Panc1 (cell line): ENCODE measurements at regions not wholly inside any gene's neighbourhood (a gene's known extent, or its start where the extent isn't known, plus 50 kb on each side); places are given as distances from the start of the nearest gene placed in this dataset.

Experiments
- ATAC-seq: fragments of 200-7000 bp; cut with Tn5 transposase; 2 replicates; pipeline ENCODE4 v1.9.1; 2020; ENCODE audit warnings: mild to moderate bottlenecking, moderate library complexity
- BruUV-seq: library from RNA; stranded (reverse); fragments of 400-500 nt; replicated peaks from 2 replicates; lab custom pipeline; 2021; lab: Mats Ljungman, UMichigan
- CTCF ChIA-PET: fragments of 300-600 bp; sonication (Branson Sonifier 250); formaldehyde crosslinking; loops from one replicate; lab custom pipeline; 2022; ENCODE audit warnings: antibody characterized with exemption; lab: Charles Lee
- POLR2A ChIA-PET: fragments of 300-600 bp; sonication (Branson Sonifier 250); formaldehyde crosslinking; loops from one replicate; lab custom pipeline; 2022; ENCODE audit warnings: antibody characterized with exemption; lab: Charles Lee
- DNase-seq: peaks from one replicate; pipeline ENCODE4 v3.0.0-alpha.2; 2010; ENCODE audit warnings: low read depth, low spot score
- H3K27ac ChIP-seq: 2 replicates; pipeline ENCODE4 v1.5.1; 2011; ENCODE audit warnings: mild to moderate bottlenecking, low read length, inconsistent platforms
- H3K27me3 ChIP-seq: fragments of 200-500 bp; sonication (Bioruptor generic); 2 replicates; pipeline ENCODE4 v1.6.0; 2014; ENCODE audit warnings: low read length, inconsistent platforms; ENCODE audit not compliant: control insufficient read depth, insufficient read depth
- H3K36me3 ChIP-seq: fragments of 200-500 bp; sonication (Bioruptor generic); 2 replicates; pipeline ENCODE4 v1.5.1; 2014; ENCODE audit warnings: inconsistent platforms, mild to moderate bottlenecking, low read length, moderate library complexity; ENCODE audit not compliant: control insufficient read depth, insufficient read depth
- H3K4me1 ChIP-seq: 2 replicates; pipeline ENCODE4 v1.5.1; 2011; ENCODE audit warnings: inconsistent platforms, mild to moderate bottlenecking, low read length, moderate library complexity; ENCODE audit not compliant: control insufficient read depth, insufficient read depth
- H3K4me3 ChIP-seq, 2 experiments: 2 replicates each; pipeline ENCODE4 v1.5.1; 2011 to 2012; ENCODE audit warnings: low read depth in 2 of 2, low read length in 2 of 2, mild to moderate bottlenecking in 2 of 2, inconsistent platforms in 1 of 2, moderate library complexity in 1 of 2
- H3K9me3 ChIP-seq: fragments of 200-500 bp; sonication (Bioruptor generic); 2 replicates; pipeline ENCODE4 v1.5.1; 2014; ENCODE audit warnings: low read depth, mild to moderate bottlenecking, inconsistent platforms, low read length, moderate library complexity; ENCODE audit not compliant: control insufficient read depth, insufficient read depth
- POLR2AphosphoS5 ChIP-seq: IDR thresholded peaks from 2 replicates; pipeline ENCODE4 v1.6.1; 2012; ENCODE audit warnings: mild to moderate bottlenecking, low read depth, low read length, moderate library complexity
- SIN3A ChIP-seq: IDR thresholded peaks from 2 replicates; pipeline ENCODE4 v1.6.1; 2012; ENCODE audit warnings: low read depth, mild to moderate bottlenecking, low read length, moderate library complexity, borderline replicate concordance; ENCODE audit not compliant: insufficient read depth
- TCF7L2 ChIP-seq: IDR thresholded peaks from 2 replicates; pipeline ENCODE4 v1.6.1; 2011; ENCODE audit warnings: mild to moderate bottlenecking, low read depth, low read length, inconsistent platforms
- in situ Hi-C: cut with HindIII; loops from 2 replicates; pipeline ENCODE4 v1.10.0; 2016; ENCODE audit warnings: low sequenced_read_pairs, low pct_unique_long_range_greater_than_20kb
- intact Hi-C: fragments of 100-400 bp; cut with micrococcal nuclease; formaldehyde crosslinking; loops from one replicate; pipeline ENCODE4 v1.10.0; 2022; ENCODE audit not compliant: unreplicated experiment
- TF ChIP-seq, protein P1 (sequence below): fragments of 450-650 bp; IDR thresholded peaks from 2 replicates; pipeline ENCODE4 v1.5.1; 2017; ENCODE audit warnings: mild to moderate bottlenecking
- TF ChIP-seq, protein P2 (sequence below), 2 experiments: IDR thresholded peaks; 2 replicates each; pipeline ENCODE4 v1.6.1; 2011 to 2012; ENCODE audit warnings: low read depth in 2 of 2, control low read depth in 1 of 2, low read length in 1 of 2, mild to moderate bottlenecking in 1 of 2, moderate library complexity in 1 of 2; ENCODE audit not compliant: insufficient read depth in 1 of 2

GRCh38 chr6:167474171-167474570 is 149.3 kb downstream of the TTLL2 start:
- intact Hi-C loops: no loop called here
- ChIA-PET POLR2A (no interaction called here), CTCF (no interaction called here)
- no peaks in the 10 kb centered on the region for H3K9me3 ChIP-seq
- no peaks in the 10 kb centered on the region for H3K36me3 ChIP-seq
- H3K4me1 ChIP-seq: no peaks in the 10 kb centered on the region
- no TSS peak for BruUV-seq
- TF ChIP-seq TCF7L2 (no peak), SIN3A (no peak), POLR2AphosphoS5 (no peak)
- TF ChIP-seq, protein P1, sequence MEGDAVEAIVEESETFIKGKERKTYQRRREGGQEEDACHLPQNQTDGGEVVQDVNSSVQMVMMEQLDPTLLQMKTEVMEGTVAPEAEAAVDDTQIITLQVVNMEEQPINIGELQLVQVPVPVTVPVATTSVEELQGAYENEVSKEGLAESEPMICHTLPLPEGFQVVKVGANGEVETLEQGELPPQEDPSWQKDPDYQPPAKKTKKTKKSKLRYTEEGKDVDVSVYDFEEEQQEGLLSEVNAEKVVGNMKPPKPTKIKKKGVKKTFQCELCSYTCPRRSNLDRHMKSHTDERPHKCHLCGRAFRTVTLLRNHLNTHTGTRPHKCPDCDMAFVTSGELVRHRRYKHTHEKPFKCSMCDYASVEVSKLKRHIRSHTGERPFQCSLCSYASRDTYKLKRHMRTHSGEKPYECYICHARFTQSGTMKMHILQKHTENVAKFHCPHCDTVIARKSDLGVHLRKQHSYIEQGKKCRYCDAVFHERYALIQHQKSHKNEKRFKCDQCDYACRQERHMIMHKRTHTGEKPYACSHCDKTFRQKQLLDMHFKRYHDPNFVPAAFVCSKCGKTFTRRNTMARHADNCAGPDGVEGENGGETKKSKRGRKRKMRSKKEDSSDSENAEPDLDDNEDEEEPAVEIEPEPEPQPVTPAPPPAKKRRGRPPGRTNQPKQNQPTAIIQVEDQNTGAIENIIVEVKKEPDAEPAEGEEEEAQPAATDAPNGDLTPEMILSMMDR: no peak
- TF ChIP-seq, protein P2, sequence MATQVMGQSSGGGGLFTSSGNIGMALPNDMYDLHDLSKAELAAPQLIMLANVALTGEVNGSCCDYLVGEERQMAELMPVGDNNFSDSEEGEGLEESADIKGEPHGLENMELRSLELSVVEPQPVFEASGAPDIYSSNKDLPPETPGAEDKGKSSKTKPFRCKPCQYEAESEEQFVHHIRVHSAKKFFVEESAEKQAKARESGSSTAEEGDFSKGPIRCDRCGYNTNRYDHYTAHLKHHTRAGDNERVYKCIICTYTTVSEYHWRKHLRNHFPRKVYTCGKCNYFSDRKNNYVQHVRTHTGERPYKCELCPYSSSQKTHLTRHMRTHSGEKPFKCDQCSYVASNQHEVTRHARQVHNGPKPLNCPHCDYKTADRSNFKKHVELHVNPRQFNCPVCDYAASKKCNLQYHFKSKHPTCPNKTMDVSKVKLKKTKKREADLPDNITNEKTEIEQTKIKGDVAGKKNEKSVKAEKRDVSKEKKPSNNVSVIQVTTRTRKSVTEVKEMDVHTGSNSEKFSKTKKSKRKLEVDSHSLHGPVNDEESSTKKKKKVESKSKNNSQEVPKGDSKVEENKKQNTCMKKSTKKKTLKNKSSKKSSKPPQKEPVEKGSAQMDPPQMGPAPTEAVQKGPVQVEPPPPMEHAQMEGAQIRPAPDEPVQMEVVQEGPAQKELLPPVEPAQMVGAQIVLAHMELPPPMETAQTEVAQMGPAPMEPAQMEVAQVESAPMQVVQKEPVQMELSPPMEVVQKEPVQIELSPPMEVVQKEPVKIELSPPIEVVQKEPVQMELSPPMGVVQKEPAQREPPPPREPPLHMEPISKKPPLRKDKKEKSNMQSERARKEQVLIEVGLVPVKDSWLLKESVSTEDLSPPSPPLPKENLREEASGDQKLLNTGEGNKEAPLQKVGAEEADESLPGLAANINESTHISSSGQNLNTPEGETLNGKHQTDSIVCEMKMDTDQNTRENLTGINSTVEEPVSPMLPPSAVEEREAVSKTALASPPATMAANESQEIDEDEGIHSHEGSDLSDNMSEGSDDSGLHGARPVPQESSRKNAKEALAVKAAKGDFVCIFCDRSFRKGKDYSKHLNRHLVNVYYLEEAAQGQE (IDR thresholded peaks at IDR 0.05; ENCODE audit: insufficient read depth in 1 of 2, low read depth in 2 of 2, low read length in 1 of 2): no peak
- no peak overlapping the region for H3K4me3 ChIP-seq
- DNase-seq (no peak), ATAC-seq (no peak)
- no peaks in the 10 kb centered on the region; the same call in 1 of the 2 replicates for H3K27me3 ChIP-seq
- no peak overlapping the region for H3K27ac ChIP-seq
- in situ Hi-C loops: no loop called here

- H3K36me3 ChIP-seq: no peaks in the 10 kb centered on the region
- no peak overlapping the region for H3K27ac ChIP-seq
- TF ChIP-seq, protein P2 (IDR thresholded peaks at IDR 0.05; ENCODE audit: insufficient read depth in 1 of 2, low read depth in 2 of 2, low read length in 1 of 2): no peak
- no peak for TF ChIP-seq TCF7L2
- no peak for TF ChIP-seq SIN3A
- TF ChIP-seq POLR2AphosphoS5: no peak
- TF ChIP-seq, protein P1: no peak
- H3K4me1 ChIP-seq: no peaks in the 10 kb centered on the region
- no TSS peak for BruUV-seq
- in situ Hi-C loops (no loop called here), intact Hi-C loops (no loop called here)
- CTCF ChIA-PET: no interaction called here
- H3K4me3 ChIP-seq: no peak overlapping the region
- H3K27me3 ChIP-seq: no peaks in the 10 kb centered on the region; the same call in 1 of the 2 replicates
- ATAC-seq (peak; percentile 46; the same call in 1 of the 2 replicates), DNase-seq (no peak)
- no peaks in the 10 kb centered on the region for H3K9me3 ChIP-seq
- POLR2A ChIA-PET: no interaction called here
Observed at GRCh38 chr6:167474725-167475124, 149.8 kb downstream of the TTLL2 start.
